HepG2 (cell line): ENCODE measurements at regions not wholly inside any gene's neighbourhood (a gene's known extent, or its start where the extent isn't known, plus 50 kb on each side); places are given as distances from the start of the nearest gene placed in this dataset.
A peak's percentile ranks its signal among the peaks of the same experiment; 100 is the strongest.

Experiments
- ATAC-seq: fragments of 200-7000 bp; cut with Tn5 transposase; 3 replicates; pipeline ENCODE4 v1.9.1; 2020; ENCODE audit warnings: mild to moderate bottlenecking, moderate library complexity
- BruUV-seq: library from RNA; stranded (reverse); fragments of 400-500 nt; replicated peaks from 2 replicates; lab custom pipeline; 2021; lab: Mats Ljungman, UMichigan
- CTCF ChIA-PET: fragments of 300-600 bp; formaldehyde crosslinking; extraction: SDS; loops from one replicate; lab custom pipeline; 2021; ENCODE audit warnings: low total read pairs, inconsistent platforms, low intra/inter-chr PET ratio; lab: Yijun Ruan, JAX
- POLR2A ChIA-PET: fragments of 350-600 bp; sonication (Branson Sonifier 250); formaldehyde crosslinking; loops from one replicate; lab custom pipeline; 2020; ENCODE audit warnings: antibody characterized with exemption, inconsistent platforms; lab: Yijun Ruan, JAX
- DNase-seq: peaks from one replicate; pipeline ENCODE4 v3.0.0-alpha.2; 2015; ENCODE audit warnings: low spot score
- FAIRE-seq: peaks from 3 replicates; lab custom pipeline; 2011; peaks lifted over from hg19 to GRCh38; lab: Jason Lieb, UNC
- H2AFZ ChIP-seq: one replicate; pipeline ENCODE4 v1.6.1; 2011; ENCODE audit warnings: low read length, inconsistent platforms
- H3K27ac ChIP-seq: fragments of 300-600 bp; 3 replicates; pipeline ENCODE4 v1.8.0; 2011; ENCODE audit warnings: mixed run types, mild to moderate bottlenecking, mixed read lengths, low read length, inconsistent platforms; ENCODE audit not compliant: insufficient read depth; ENCODE audit errors: extremely low read length
- H3K27me3 ChIP-seq, 2 experiments: fragments of 200-600 bp in 1 of 2; 2 replicates in 1 of 2; 3 replicates in 1 of 2; pipeline versions ENCODE4 v1.6.0 to v1.8.0; 2011; ENCODE audit warnings: low read length in 2 of 2, mild to moderate bottlenecking in 2 of 2, moderate library complexity in 2 of 2, inconsistent platforms in 1 of 2; ENCODE audit not compliant: insufficient read depth in 2 of 2, control insufficient read depth in 1 of 2
- H3K36me3 ChIP-seq, 2 experiments: fragments of 200-600 bp in 1 of 2; replicated peaks in 1 of 2; 2 replicates in 1 of 2; 3 replicates in 1 of 2; pipeline versions ENCODE4 v1.5.1 to v1.8.0; 2011; ENCODE audit warnings: low read length in 2 of 2, inconsistent platforms in 1 of 2; ENCODE audit not compliant: insufficient read depth in 2 of 2, control insufficient read depth in 1 of 2
- H3K4me1 ChIP-seq: 2 replicates; pipeline ENCODE4 v1.5.1; 2012; ENCODE audit warnings: low read length, inconsistent platforms; ENCODE audit not compliant: insufficient read depth
- H3K4me2 ChIP-seq: 2 replicates; pipeline ENCODE4 v1.6.0; 2011; ENCODE audit warnings: low read depth, low read length, inconsistent platforms
- H3K4me3 ChIP-seq, 3 experiments: fragments of 200-600 bp in 1 of 3; sonication (generic), shearing (Covaris generic) in 1 of 3; replicated peaks in 1 of 3; 2 replicates each; pipeline ENCODE4 v1.5.1; 2011 to 2016; ENCODE audit warnings: low read length in 3 of 3, inconsistent platforms in 2 of 3, low read depth in 2 of 3, mild to moderate bottlenecking in 2 of 3, control low read depth in 1 of 3, mixed read lengths in 1 of 3; ENCODE audit not compliant: insufficient read depth in 1 of 3
- H3K79me2 ChIP-seq: one replicate; pipeline ENCODE4 v1.6.1; 2011; ENCODE audit warnings: low read length, inconsistent platforms; ENCODE audit not compliant: insufficient read depth
- H3K9ac ChIP-seq: 2 replicates; pipeline ENCODE4 v1.6.0; 2011; ENCODE audit warnings: mild to moderate bottlenecking, low read depth, low read length, inconsistent platforms; ENCODE audit not compliant: insufficient read depth
- H3K9me3 ChIP-seq: 2 replicates; pipeline ENCODE4 v1.5.1; 2012; ENCODE audit warnings: mild to moderate bottlenecking, low read length
- H4K20me1 ChIP-seq: 2 replicates; pipeline ENCODE4 v1.6.0; 2011; ENCODE audit warnings: inconsistent platforms, mild to moderate bottlenecking, low read length, moderate library complexity; ENCODE audit not compliant: insufficient read depth
- CBFB ChIP-seq: sonication (generic); formaldehyde crosslinking; IDR thresholded peaks from 2 replicates; pipeline ENCODE4 v1.4.0; 2020; ENCODE audit warnings: missing genetic modification reagents
- NR1H2 ChIP-seq: sonication (generic); formaldehyde crosslinking; IDR thresholded peaks from 2 replicates; pipeline ENCODE4 v1.8.1; 2022; ENCODE audit warnings: low read depth, missing genetic modification reagents, borderline replicate concordance
- PCBP2 ChIP-seq: fragments of 200-400 bp; formaldehyde crosslinking; optimal IDR thresholded peaks from 2 replicates; pipeline ENCODE3; 2018; ENCODE audit warnings: low read length, low read depth; ENCODE audit not compliant: poor library complexity, severe bottlenecking
- SETDB1 ChIP-seq: sonication (generic); formaldehyde crosslinking; IDR thresholded peaks from 2 replicates; pipeline ENCODE4 v1.5.1; 2020; ENCODE audit warnings: missing genetic modification reagents, mild to moderate bottlenecking, borderline replicate concordance
- ZFYVE20 ChIP-seq: sonication (generic); formaldehyde crosslinking; IDR thresholded peaks from 2 replicates; pipeline ENCODE4 v1.8.0; 2023; ENCODE audit warnings: low read depth, mild to moderate bottlenecking, moderate library complexity, missing genetic modification reagents, borderline replicate concordance
- ZNF263 ChIP-seq: sonication (generic); formaldehyde crosslinking; IDR thresholded peaks from 2 replicates; pipeline ENCODE4 v1.4.0; 2020; ENCODE audit warnings: missing genetic modification reagents
- WGBS: methylation state at CpG from one replicate; pipeline ENCODE4 v1.1.6; 2017; ENCODE audit warnings: low lambda C conversion rate; 5-methylcytosine and 5-hydroxymethylcytosine counted together
- in situ Hi-C: cut with HindIII; loops from 2 replicates; pipeline ENCODE4 v1.10.0; 2017; ENCODE audit warnings: low pct_unique_long_range_greater_than_20kb; ENCODE audit not compliant: extremely low pct_ligation_motif_present
- intact Hi-C: fragments of 100-400 bp; cut with micrococcal nuclease; formaldehyde crosslinking; loops from one replicate; pipeline ENCODE4 v1.10.0; 2022; ENCODE audit not compliant: unreplicated experiment
- TF ChIP-seq, protein P1 (sequence below): fragments of 450-650 bp; IDR thresholded peaks from 2 replicates; pipeline ENCODE4 v1.6.1; 2017; ENCODE audit warnings: mild to moderate bottlenecking

- no peak for FAIRE-seq
- Histone ChIP-seq H3K79me2 (no peaks in the 10 kb centered on the region), H3K4me3 (no peak overlapping the region), H3K4me1 (peaks cover 5% of the 10 kb centered on the region; the same call in 1 of the 2 replicates), H4K20me1 (no peaks in the 10 kb centered on the region), H3K36me3 (no peaks in the 10 kb centered on the region), H3K27ac (no peak overlapping the region), H3K9me3 (no peaks in the 10 kb centered on the region), H3K4me2 (no peak overlapping the region), H3K27me3 (peaks cover 8 to 61% of the 10 kb centered on the region in 2 experiments; a peak in 4 of 5 replicates), H3K9ac (no peak overlapping the region), H2AFZ (no peak overlapping the region)
- POLR2A ChIA-PET = no interaction called here
- TF ChIP-seq SETDB1 (CRISPR knock-in tag) = no peak
- TF ChIP-seq, protein P1, sequence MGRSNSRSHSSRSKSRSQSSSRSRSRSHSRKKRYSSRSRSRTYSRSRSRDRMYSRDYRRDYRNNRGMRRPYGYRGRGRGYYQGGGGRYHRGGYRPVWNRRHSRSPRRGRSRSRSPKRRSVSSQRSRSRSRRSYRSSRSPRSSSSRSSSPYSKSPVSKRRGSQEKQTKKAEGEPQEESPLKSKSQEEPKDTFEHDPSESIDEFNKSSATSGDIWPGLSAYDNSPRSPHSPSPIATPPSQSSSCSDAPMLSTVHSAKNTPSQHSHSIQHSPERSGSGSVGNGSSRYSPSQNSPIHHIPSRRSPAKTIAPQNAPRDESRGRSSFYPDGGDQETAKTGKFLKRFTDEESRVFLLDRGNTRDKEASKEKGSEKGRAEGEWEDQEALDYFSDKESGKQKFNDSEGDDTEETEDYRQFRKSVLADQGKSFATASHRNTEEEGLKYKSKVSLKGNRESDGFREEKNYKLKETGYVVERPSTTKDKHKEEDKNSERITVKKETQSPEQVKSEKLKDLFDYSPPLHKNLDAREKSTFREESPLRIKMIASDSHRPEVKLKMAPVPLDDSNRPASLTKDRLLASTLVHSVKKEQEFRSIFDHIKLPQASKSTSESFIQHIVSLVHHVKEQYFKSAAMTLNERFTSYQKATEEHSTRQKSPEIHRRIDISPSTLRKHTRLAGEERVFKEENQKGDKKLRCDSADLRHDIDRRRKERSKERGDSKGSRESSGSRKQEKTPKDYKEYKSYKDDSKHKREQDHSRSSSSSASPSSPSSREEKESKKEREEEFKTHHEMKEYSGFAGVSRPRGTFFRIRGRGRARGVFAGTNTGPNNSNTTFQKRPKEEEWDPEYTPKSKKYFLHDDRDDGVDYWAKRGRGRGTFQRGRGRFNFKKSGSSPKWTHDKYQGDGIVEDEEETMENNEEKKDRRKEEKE = no peak
- no peak for TF ChIP-seq CBFB (CRISPR knock-in tag)
- no peak for TF ChIP-seq ZFYVE20
- no peak for TF ChIP-seq NR1H2
- TF ChIP-seq PCBP2 = peak; percentile 54
- peak; percentile 42; the same call in 1 of the 2 replicates for TF ChIP-seq ZNF263 (CRISPR knock-in tag)
- no TSS peak for BruUV-seq
- intact Hi-C loops (no loop called here), in situ Hi-C loops (no loop called here)
- no peak for ATAC-seq
- CTCF ChIA-PET = no interaction called here
- 45% methylated on average over 4 of the region's 4 CpGs for WGBS
- no peak for DNase-seq
These were observed 188.9 kb upstream of the ZNF618 start for GRCh38 chr9:113687107-113687679.
